ENCODE measurements at regions not wholly inside any gene's neighbourhood (a gene's known extent, or its start where the extent isn't known, plus 50 kb on each side); places are given as distances from the start of the nearest gene placed in this dataset.

DNA sequence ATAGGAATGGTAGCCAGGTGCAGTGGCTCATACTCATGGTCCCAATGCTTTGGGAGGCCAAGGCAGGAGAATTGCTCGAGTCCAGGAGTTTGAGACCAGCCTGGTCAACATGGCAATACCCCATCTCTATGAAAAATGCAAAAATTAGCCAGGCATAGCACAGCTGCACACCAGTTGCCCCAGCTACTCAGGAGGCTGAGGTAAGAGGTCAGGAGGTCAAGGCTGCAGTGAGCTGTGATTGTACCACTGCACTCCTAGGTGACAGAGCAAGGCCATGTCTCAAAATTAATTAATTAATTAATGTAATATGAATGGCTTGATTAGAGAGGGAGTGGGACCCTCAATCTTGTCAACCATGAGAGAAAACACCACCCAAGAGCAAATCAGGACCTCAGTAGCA, 198.7 kb upstream of the DUSP10 start:
- TF ChIP-seq, protein P1, sequence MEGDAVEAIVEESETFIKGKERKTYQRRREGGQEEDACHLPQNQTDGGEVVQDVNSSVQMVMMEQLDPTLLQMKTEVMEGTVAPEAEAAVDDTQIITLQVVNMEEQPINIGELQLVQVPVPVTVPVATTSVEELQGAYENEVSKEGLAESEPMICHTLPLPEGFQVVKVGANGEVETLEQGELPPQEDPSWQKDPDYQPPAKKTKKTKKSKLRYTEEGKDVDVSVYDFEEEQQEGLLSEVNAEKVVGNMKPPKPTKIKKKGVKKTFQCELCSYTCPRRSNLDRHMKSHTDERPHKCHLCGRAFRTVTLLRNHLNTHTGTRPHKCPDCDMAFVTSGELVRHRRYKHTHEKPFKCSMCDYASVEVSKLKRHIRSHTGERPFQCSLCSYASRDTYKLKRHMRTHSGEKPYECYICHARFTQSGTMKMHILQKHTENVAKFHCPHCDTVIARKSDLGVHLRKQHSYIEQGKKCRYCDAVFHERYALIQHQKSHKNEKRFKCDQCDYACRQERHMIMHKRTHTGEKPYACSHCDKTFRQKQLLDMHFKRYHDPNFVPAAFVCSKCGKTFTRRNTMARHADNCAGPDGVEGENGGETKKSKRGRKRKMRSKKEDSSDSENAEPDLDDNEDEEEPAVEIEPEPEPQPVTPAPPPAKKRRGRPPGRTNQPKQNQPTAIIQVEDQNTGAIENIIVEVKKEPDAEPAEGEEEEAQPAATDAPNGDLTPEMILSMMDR (IDR thresholded peaks at IDR 0.05; ENCODE audit: insufficient read depth, low read depth, low read length) = no peak
- no peak for TF ChIP-seq EZH2 (IDR thresholded peaks at IDR 0.05; ENCODE audit: insufficient read depth, low read length)
